ENCODE measurements at regions not wholly inside any gene's neighbourhood (a gene's known extent, or its start where the extent isn't known, plus 50 kb on each side); places are given as distances from the start of the nearest gene placed in this dataset.

GRCh38 chr11:80993536-80993935 is 1552.7 kb upstream of the TENM4 start:
- BruUV-seq (replicated peaks) = no TSS peak
- Histone ChIP-seq H3K56ac (ENCODE audit: extremely low read depth, insufficient read depth, low read length) (no peak overlapping the region), H2BK15ac (ENCODE audit: low read depth, low read length) (no peak overlapping the region), H3K27me3 (ENCODE audit: control insufficient read depth, insufficient read depth, low read length) (no peaks in the 10 kb centered on the region), H3K36me3 (ENCODE audit: control insufficient read depth, insufficient read depth, low read length) (no peaks in the 10 kb centered on the region), H3K14ac (replicated peaks; ENCODE audit: low read depth, low read length) (no peak overlapping the region), H3K27ac (ENCODE audit: insufficient read depth, low read length) (no peak overlapping the region), H3K4me1 (ENCODE audit: control insufficient read depth, insufficient read depth, low read length) (no peaks in the 10 kb centered on the region), H3K23ac (ENCODE audit: low read depth, low read length) (no peak overlapping the region), H3K9me1 (ENCODE audit: insufficient read depth, low read length) (no peaks in the 10 kb centered on the region), H3K18ac (ENCODE audit: low read depth, low read length) (no peak overlapping the region), H2BK120ac (ENCODE audit: low read depth, low read length) (no peak overlapping the region), H3K79me1 (ENCODE audit: low read depth in 1 of 2, low read length in 2 of 2) (no peaks in the 10 kb centered on the region), H3K9ac (ENCODE audit: low read depth, low read length) (no peak overlapping the region), H3K4me2 (ENCODE audit: low read depth, low read length) (no peak overlapping the region), H3K4me3 (ENCODE audit: insufficient read depth, low read depth, low read length) (no peak overlapping the region), H4K5ac (ENCODE audit: low read depth, low read length) (no peak overlapping the region), H2BK5ac (ENCODE audit: low read depth, low read length, poor library complexity, severe bottlenecking) (no peak overlapping the region), H4K91ac (ENCODE audit: insufficient read depth, low read depth, low read length) (no peak overlapping the region), H2AK9ac (replicated peaks; ENCODE audit: low read depth, low read length, poor library complexity) (no peak overlapping the region), H3K9me3 (ENCODE audit: control insufficient read depth, insufficient read depth, low read length) (no peaks in the 10 kb centered on the region), H4K8ac (ENCODE audit: low read depth in 2 of 2, low read length in 2 of 2) (no peak overlapping the region), H2AFZ (replicated peaks; ENCODE audit: low read length, poor library complexity) (no peak overlapping the region), H2AK5ac (ENCODE audit: low read depth, low read length) (no peak overlapping the region), H2BK20ac (ENCODE audit: low read depth, low read length) (no peak overlapping the region), H3K4ac (ENCODE audit: low read depth, low read length) (no peak overlapping the region), H4K20me1 (ENCODE audit: insufficient read depth, low read length) (no peaks in the 10 kb centered on the region)
- in situ Hi-C loops (cut with MboI; ENCODE audit: low sequenced_read_pairs) (no loop called here), intact Hi-C loops (cut with micrococcal nuclease) (no loop called here), dilution Hi-C loops (cut with HindIII; ENCODE audit: low sequenced_read_pairs, unreplicated experiment) (no loop called here)
- ChIA-PET POLR2A (ENCODE audit: unreplicated experiment) (no interaction called here), CTCF (no interaction called here)
- no peak for TF ChIP-seq CTCF (conservative IDR thresholded peaks at IDR 0.05; ENCODE audit: low read depth, low read length)
- ATAC-seq (ENCODE audit: low read depth) (no peak), DNase-seq (no peak)
